ENCODE measurements at regions not wholly inside any gene's neighbourhood (a gene's known extent, or its start where the extent isn't known, plus 50 kb on each side); places are given as distances from the start of the nearest gene placed in this dataset.
"Not testable (repeated sequence)": the region's sequence is repeated elsewhere in the genome, so short reads cannot be mapped to it uniquely, and the experiment has no call there.

DNA sequence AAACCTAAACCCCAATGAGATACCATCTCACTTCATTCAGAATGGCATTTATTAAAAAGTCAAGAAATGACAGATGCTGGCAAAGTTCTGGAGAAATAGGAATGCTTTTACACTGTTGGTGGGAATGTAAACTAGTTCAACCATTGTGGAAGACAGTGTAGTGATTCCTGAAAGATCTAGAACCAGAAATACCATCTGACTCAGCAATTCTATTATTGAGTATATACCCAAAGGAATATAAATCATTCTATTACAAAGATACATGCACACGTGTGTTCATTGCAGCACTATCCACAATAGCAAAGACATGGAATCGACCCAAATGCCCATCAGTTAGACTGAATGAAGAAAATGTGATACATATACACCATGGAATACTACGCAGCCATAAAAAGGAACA, 109.6 kb upstream of the PRKG2 start:
- TF ChIP-seq ZNF830 (tag by site-specific recombination; IDR thresholded peaks at IDR 0.05; ENCODE audit: low read depth); ZEB2 (tag by site-specific recombination; IDR thresholded peaks at IDR 0.05); ZSCAN23 (tag by site-specific recombination; IDR thresholded peaks at IDR 0.05); TCF7L2 (IDR thresholded peaks at IDR 0.05; ENCODE audit: borderline replicate concordance, low read depth, low read length); ZNF843 (tag by site-specific recombination; IDR thresholded peaks at IDR 0.05); ZNF211 (tag by site-specific recombination; IDR thresholded peaks at IDR 0.05; ENCODE audit: low read depth): not testable (repeated sequence)
- TF ChIP-seq, protein P1, sequence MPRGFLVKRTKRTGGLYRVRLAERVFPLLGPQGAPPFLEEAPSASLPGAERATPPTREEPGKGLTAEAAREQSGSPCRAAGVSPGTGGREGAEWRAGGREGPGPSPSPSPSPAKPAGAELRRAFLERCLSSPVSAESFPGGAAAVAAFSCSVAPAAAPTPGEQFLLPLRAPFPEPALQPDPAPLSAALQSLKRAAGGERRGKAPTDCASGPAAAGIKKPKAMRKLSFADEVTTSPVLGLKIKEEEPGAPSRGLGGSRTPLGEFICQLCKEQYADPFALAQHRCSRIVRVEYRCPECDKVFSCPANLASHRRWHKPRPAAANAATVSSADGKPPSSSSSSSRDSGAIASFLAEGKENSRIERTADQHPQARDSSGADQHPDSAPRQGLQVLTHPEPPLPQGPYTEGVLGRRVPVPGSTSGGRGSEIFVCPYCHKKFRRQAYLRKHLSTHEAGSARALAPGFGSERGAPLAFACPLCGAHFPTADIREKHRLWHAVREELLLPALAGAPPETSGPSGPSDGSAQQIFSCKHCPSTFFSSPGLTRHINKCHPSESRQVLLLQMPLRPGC (tag by site-specific recombination; IDR thresholded peaks at IDR 0.05): not testable (repeated sequence)
- TF ChIP-seq, protein P2, sequence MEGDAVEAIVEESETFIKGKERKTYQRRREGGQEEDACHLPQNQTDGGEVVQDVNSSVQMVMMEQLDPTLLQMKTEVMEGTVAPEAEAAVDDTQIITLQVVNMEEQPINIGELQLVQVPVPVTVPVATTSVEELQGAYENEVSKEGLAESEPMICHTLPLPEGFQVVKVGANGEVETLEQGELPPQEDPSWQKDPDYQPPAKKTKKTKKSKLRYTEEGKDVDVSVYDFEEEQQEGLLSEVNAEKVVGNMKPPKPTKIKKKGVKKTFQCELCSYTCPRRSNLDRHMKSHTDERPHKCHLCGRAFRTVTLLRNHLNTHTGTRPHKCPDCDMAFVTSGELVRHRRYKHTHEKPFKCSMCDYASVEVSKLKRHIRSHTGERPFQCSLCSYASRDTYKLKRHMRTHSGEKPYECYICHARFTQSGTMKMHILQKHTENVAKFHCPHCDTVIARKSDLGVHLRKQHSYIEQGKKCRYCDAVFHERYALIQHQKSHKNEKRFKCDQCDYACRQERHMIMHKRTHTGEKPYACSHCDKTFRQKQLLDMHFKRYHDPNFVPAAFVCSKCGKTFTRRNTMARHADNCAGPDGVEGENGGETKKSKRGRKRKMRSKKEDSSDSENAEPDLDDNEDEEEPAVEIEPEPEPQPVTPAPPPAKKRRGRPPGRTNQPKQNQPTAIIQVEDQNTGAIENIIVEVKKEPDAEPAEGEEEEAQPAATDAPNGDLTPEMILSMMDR (tag by site-specific recombination; IDR thresholded peaks at IDR 0.05): not testable (repeated sequence)

Data from HEK293 (cell line).